Neutrophil (primary cell): ENCODE measurements at regions not wholly inside any gene's neighbourhood (a gene's known extent, or its start where the extent isn't known, plus 50 kb on each side); places are given as distances from the start of the nearest gene placed in this dataset.

Experiments
- H3K27ac ChIP-seq: fragments of 200-600 bp; sonication (generic); 2 replicates; pipeline ENCODE4 v1.5.1; 2016; ENCODE audit warnings: mild to moderate bottlenecking, moderate library complexity
- H3K27me3 ChIP-seq: fragments of 200-600 bp; sonication (generic); 2 replicates; pipeline ENCODE4 v1.6.0; 2016; ENCODE audit warnings: mild to moderate bottlenecking
- H3K36me3 ChIP-seq: fragments of 200-600 bp; sonication (generic); 2 replicates; pipeline ENCODE4 v1.5.1; 2017
- H3K4me1 ChIP-seq, 2 experiments: fragments of 200-600 bp in 1 of 2; sonication (generic) in 1 of 2; 1 replicate in 1 of 2; 2 replicates in 1 of 2; pipeline versions ENCODE4 v1.5.1 to v1.6.1; 2013 to 2016; ENCODE audit warnings: low read depth in 1 of 2, low read length in 1 of 2, mild to moderate bottlenecking in 1 of 2, moderate library complexity in 1 of 2; ENCODE audit not compliant: control insufficient read depth in 1 of 2, insufficient read depth in 1 of 2
- H3K4me3 ChIP-seq, 2 experiments: fragments of 200-600 bp in 1 of 2; sonication (generic) in 1 of 2; 1 replicate in 1 of 2; 2 replicates in 1 of 2; pipeline ENCODE4 v1.5.1; 2013 to 2016; ENCODE audit warnings: low read depth in 1 of 2, low read length in 1 of 2, mild to moderate bottlenecking in 1 of 2, moderate library complexity in 1 of 2
- H3K9me3 ChIP-seq: fragments of 200-600 bp; sonication (generic); 2 replicates; pipeline ENCODE4 v1.5.1; 2016
- TF ChIP-seq, protein P1 (sequence below): fragments of 200-600 bp; sonication (generic); IDR thresholded peaks from 2 replicates; pipeline ENCODE4 v1.5.1; 2016; ENCODE audit warnings: antibody characterized with exemption

DNA sequence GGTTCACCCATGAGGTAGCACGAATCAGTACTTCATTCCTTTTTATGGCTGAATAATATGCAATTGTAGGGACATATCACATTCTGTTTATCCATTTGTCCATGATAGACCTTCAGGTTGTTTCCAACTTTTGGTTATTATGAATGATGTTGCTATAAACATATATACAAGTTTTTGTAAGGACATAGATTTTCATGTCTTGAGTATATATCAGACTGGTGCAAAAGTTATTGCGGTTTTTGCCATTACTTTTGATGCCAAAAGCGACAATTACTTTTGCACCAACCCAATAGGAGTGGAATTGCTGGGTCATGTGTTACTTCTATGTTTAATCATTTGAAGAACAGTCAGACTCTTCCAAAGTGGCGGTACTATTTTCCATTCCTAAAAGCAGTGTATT lies 361.5 kb downstream of the RPS24 start:
- H3K27me3 ChIP-seq: no peaks in the 10 kb centered on the region
- H3K4me1 ChIP-seq: no peaks in the 10 kb centered on the region
- H3K27ac ChIP-seq: no peak overlapping the region
- no peaks in the 10 kb centered on the region for H3K9me3 ChIP-seq
- TF ChIP-seq, protein P1, sequence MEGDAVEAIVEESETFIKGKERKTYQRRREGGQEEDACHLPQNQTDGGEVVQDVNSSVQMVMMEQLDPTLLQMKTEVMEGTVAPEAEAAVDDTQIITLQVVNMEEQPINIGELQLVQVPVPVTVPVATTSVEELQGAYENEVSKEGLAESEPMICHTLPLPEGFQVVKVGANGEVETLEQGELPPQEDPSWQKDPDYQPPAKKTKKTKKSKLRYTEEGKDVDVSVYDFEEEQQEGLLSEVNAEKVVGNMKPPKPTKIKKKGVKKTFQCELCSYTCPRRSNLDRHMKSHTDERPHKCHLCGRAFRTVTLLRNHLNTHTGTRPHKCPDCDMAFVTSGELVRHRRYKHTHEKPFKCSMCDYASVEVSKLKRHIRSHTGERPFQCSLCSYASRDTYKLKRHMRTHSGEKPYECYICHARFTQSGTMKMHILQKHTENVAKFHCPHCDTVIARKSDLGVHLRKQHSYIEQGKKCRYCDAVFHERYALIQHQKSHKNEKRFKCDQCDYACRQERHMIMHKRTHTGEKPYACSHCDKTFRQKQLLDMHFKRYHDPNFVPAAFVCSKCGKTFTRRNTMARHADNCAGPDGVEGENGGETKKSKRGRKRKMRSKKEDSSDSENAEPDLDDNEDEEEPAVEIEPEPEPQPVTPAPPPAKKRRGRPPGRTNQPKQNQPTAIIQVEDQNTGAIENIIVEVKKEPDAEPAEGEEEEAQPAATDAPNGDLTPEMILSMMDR: no peak
- no peak overlapping the region for H3K4me3 ChIP-seq
- no peaks in the 10 kb centered on the region for H3K36me3 ChIP-seq

DNA sequence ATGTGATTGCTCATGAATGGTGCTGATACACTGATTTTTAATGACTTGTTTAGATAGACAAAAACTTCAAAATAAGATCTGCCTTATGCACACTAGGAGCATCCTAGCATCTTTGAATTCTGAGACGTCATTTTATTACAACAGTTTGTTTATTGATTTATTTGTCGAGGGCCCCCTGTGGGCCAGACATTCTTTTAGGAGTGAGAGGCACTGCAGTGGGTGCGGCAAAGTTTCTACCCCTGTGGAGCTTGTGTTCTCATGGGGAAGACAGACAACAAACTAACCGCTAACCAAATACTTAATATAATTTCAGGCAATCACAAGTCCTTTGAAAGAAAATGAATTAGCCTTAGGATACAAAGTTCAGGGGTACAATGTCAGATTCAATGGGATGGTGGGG lies 363.1 kb downstream of the RPS24 start:
- no peaks in the 10 kb centered on the region for H3K27me3 ChIP-seq
- no peaks in the 10 kb centered on the region for H3K4me1 ChIP-seq
- H3K36me3 ChIP-seq: no peaks in the 10 kb centered on the region
- no peaks in the 10 kb centered on the region for H3K9me3 ChIP-seq
- no peak overlapping the region for H3K4me3 ChIP-seq
- H3K27ac ChIP-seq: no peak overlapping the region
- TF ChIP-seq, protein P1: no peak

DNA sequence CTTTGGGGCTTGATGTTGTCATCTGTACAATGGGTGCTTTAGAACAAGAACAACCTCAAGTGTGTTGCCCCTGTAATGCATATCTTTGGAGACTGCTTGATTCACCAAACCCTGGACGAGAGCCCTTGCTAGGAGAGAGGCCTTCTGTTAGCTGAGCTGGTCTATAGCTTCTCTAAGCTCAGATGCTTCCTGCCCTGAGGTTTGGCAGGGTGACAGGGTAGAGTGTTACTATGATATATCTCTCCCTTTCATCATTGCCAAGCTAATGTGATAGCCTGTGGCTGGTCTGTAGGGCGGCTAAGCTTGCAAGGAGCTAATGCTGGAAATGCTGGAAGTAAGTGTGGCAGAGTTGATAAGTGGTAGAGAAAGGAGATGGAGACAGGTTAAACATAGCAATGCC lies 364.1 kb downstream of the RPS24 start:
- Histone ChIP-seq H3K9me3 (no peaks in the 10 kb centered on the region), H3K27ac (no peak overlapping the region), H3K36me3 (no peaks in the 10 kb centered on the region), H3K4me1 (no peaks in the 10 kb centered on the region), H3K27me3 (no peaks in the 10 kb centered on the region), H3K4me3 (no peak overlapping the region)
- TF ChIP-seq, protein P1: no peak

DNA sequence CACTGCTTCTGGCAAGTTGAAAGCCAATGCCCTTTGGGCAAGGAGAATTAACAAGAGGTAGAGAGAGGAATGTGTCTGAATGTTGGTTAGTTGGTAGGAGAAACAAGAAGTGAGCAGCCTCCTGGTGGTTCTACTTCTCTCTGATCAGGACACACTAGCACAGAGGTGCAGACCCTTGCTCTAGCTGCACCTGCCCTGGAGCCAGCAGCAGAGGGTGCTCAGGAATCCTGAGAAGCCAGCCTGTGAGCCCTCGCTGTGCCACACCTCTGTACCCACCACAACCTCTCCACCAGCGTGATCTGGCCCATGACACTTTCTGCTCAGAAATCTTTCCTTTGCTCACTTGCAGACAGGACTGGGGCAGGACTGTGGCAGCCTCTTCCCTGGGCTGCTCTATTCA lies 364.7 kb downstream of the RPS24 start:
- Histone ChIP-seq H3K36me3 (no peaks in the 10 kb centered on the region), H3K27ac (no peak overlapping the region), H3K27me3 (no peaks in the 10 kb centered on the region), H3K4me3 (no peak overlapping the region), H3K4me1 (no peaks in the 10 kb centered on the region), H3K9me3 (no peaks in the 10 kb centered on the region)
- TF ChIP-seq, protein P1: no peak

DNA sequence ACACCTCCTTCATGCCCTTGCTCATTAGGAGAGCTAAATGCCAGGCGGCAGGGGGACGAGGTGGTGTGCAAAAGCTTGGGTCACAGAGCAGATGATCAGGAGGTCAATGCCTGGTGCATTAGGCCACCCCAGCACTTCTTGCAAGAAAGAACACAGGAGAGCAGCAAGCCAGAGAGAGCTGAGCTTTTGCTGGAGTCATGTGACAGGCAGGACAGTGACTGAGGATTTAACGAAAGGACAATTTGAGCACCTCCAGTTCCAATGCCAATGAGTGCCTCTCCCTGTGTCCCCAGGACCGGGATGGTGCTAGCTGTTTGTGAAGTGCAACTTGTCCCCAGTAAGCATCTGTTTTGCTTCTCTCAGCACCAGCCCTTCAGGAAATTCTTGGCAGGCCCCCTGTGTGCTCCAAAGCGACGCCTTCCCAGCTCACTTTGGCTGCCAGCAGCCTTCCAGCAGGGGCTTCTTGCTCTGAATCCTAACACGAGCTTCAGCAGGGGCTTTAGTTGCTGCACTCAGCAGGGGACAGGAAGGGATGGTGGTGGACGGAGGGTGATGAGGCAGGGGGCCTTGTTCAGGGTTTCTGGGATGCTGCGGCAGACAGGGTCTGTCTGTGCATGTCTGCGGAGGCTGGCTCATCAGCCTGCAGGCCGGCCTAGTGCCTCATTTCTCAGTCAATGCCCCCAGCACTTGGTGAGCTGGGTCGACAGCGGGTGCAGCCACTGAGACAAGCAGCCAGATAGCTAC lies 368.1 kb downstream of the RPS24 start:
- H3K4me3 ChIP-seq: no peak overlapping the region

More for the DNA sequence above, 368.1 kb downstream of the RPS24 start:
- no peaks in the 10 kb centered on the region for H3K9me3 ChIP-seq
- H3K27me3 ChIP-seq: peaks cover 24% of the 10 kb centered on the region
- no peaks in the 10 kb centered on the region for H3K4me1 ChIP-seq
- H3K27ac ChIP-seq: no peak overlapping the region
- no peaks in the 10 kb centered on the region for H3K36me3 ChIP-seq
- TF ChIP-seq, protein P1: no peak
